HL-60 (cell line): ENCODE measurements at regions not wholly inside any gene's neighbourhood (a gene's known extent, or its start where the extent isn't known, plus 50 kb on each side); places are given as distances from the start of the nearest gene placed in this dataset.

ENCODE experiments used
- DNase-seq, 2 experiments: peaks; one replicate each; pipeline ENCODE4 v3.0.0-alpha.2; 2010 to 2020; ENCODE audit warnings: low read depth in 1 of 2, low spot score in 1 of 2
- H3K27ac ChIP-seq: fragments of 250-450 bp; sonication (Bioruptor Pico); replicated peaks from 2 replicates; pipeline ENCODE4 v1.5.1; 2020; ENCODE audit warnings: mild to moderate bottlenecking, moderate library complexity
- H3K27me3 ChIP-seq: fragments of 250-450 bp; sonication (Bioruptor Pico); 2 replicates; pipeline ENCODE4 v1.5.1; 2021; ENCODE audit warnings: mild to moderate bottlenecking, moderate library complexity; ENCODE audit not compliant: insufficient read depth, poor library complexity, severe bottlenecking
- H3K4me3 ChIP-seq: replicated peaks from 2 replicates; pipeline ENCODE4 v1.5.1; 2011; ENCODE audit warnings: mild to moderate bottlenecking, control low read depth, low read length; ENCODE audit not compliant: insufficient read depth
- CTCF ChIP-seq: IDR thresholded peaks from one replicate; pipeline ENCODE4 v1.5.1; 2011; ENCODE audit warnings: low read length, control low read depth, inconsistent platforms; ENCODE audit not compliant: insufficient read depth
- GABPA ChIP-seq: IDR thresholded peaks from 2 replicates; pipeline ENCODE4 v1.6.1; 2012; ENCODE audit warnings: low read depth
- POLR2AphosphoS5 ChIP-seq: IDR thresholded peaks from 2 replicates; pipeline ENCODE4 v1.6.1; 2012; ENCODE audit warnings: low read depth
- REST ChIP-seq: IDR thresholded peaks from 2 replicates; pipeline ENCODE4 v1.6.1; 2012; ENCODE audit warnings: low read depth; ENCODE audit not compliant: insufficient replicate concordance
- SPI1 ChIP-seq: IDR thresholded peaks from 2 replicates; pipeline ENCODE4 v1.6.1; 2012; ENCODE audit warnings: low read depth, mild to moderate bottlenecking, borderline replicate concordance

GRCh38 chr2:20565623-20566236 is 85.2 kb downstream of the HS1BP3 start:
- Histone ChIP-seq H3K4me3 (no peak overlapping the region), H3K27ac (no peak overlapping the region), H3K27me3 (no peaks in the 10 kb centered on the region)
- no peak for DNase-seq
- TF ChIP-seq CTCF (no peak), GABPA (no peak), REST (no peak), POLR2AphosphoS5 (no peak), SPI1 (no peak)

- no peaks in the 10 kb centered on the region for H3K27me3 ChIP-seq
- H3K27ac ChIP-seq = no peak overlapping the region
- TF ChIP-seq CTCF (no peak), POLR2AphosphoS5 (no peak), REST (no peak), GABPA (no peak), SPI1 (no peak)
- no peak for DNase-seq
- H3K4me3 ChIP-seq = no peak overlapping the region
Observed at GRCh38 chr2:20566331-20566730, 84.6 kb downstream of the HS1BP3 start.

GRCh38 chr2:20567159-20567925 is 83.6 kb downstream of the HS1BP3 start:
- H3K27me3 ChIP-seq = no peaks in the 10 kb centered on the region
- no peak overlapping the region for H3K27ac ChIP-seq
- H3K4me3 ChIP-seq = no peak overlapping the region
- TF ChIP-seq CTCF (no peak), SPI1 (no peak), POLR2AphosphoS5 (no peak), GABPA (no peak), REST (no peak)
- no peak for DNase-seq
